HEK293 (cell line): ENCODE measurements at regions not wholly inside any gene's neighbourhood (a gene's known extent, or its start where the extent isn't known, plus 50 kb on each side); places are given as distances from the start of the nearest gene placed in this dataset.

ENCODE experiments used
- CTCF ChIA-PET: fragments of 350-600 bp; formaldehyde crosslinking; extraction: SDS; loops from one replicate; lab custom pipeline; 2021; ENCODE audit warnings: antibody characterized with exemption; lab: Yijun Ruan, JAX
- POLR2A ChIA-PET: fragments of 300-600 bp; formaldehyde crosslinking; extraction: SDS; loops from one replicate; lab custom pipeline; 2020; ENCODE audit warnings: antibody characterized with exemption, inconsistent platforms; lab: Yijun Ruan, JAX
- H3K27ac ChIP-seq: fragments of 200-500 bp; sonication (Bioruptor generic); 2 replicates; pipeline ENCODE4 v1.5.1; 2014; ENCODE audit warnings: low read depth, low read length, control low read depth, inconsistent platforms; ENCODE audit errors: extremely low read depth
- H3K36me3 ChIP-seq, 2 experiments: fragments of 200-500 bp in 1 of 2; sonication (Bioruptor generic) in 1 of 2; 1 replicate in 1 of 2; 2 replicates in 1 of 2; pipeline ENCODE4 v1.5.1; 2014 to 2017; ENCODE audit warnings: inconsistent platforms in 2 of 2, low read length in 2 of 2; ENCODE audit not compliant: control insufficient read depth in 2 of 2, insufficient read depth in 1 of 2
- H3K4me1 ChIP-seq: fragments of 200-500 bp; sonication (Bioruptor generic); 2 replicates; pipeline ENCODE4 v1.5.1; 2014; ENCODE audit warnings: mild to moderate bottlenecking, low read length, inconsistent platforms; ENCODE audit not compliant: control insufficient read depth, insufficient read depth
- H3K4me3 ChIP-seq: 2 replicates; pipeline ENCODE4 v1.5.1; 2011; ENCODE audit warnings: low read depth, mild to moderate bottlenecking, control low read depth, low read length, moderate library complexity
- H3K9me3 ChIP-seq: fragments of 200-500 bp; sonication (Bioruptor generic); 2 replicates; pipeline ENCODE4 v1.5.1; 2014; ENCODE audit warnings: low read depth, low read length, inconsistent platforms; ENCODE audit not compliant: control insufficient read depth, insufficient read depth
- HOXA7 ChIP-seq: sonication (generic); formaldehyde crosslinking; IDR thresholded peaks from 2 replicates; pipeline ENCODE4 v1.8.1; 2022; ENCODE audit warnings: missing genetic modification reagents, borderline replicate concordance
- KLF9 ChIP-seq: fragments of 450-650 bp; formaldehyde crosslinking; IDR thresholded peaks from 2 replicates; pipeline ENCODE4 v1.5.1; 2016; ENCODE audit warnings: missing biosample characterization, missing genetic modification characterization, low read depth
- MZF1 ChIP-seq: fragments of 450-650 bp; formaldehyde crosslinking; IDR thresholded peaks from 2 replicates; pipeline ENCODE4 v1.5.1; 2017; ENCODE audit warnings: missing biosample characterization, missing genetic modification characterization, borderline replicate concordance
- OSR2 ChIP-seq: fragments of 450-650 bp; formaldehyde crosslinking; IDR thresholded peaks from 2 replicates; pipeline ENCODE4 v1.5.1; 2016; ENCODE audit warnings: missing biosample characterization, missing genetic modification characterization
- PRDM4 ChIP-seq: fragments of 450-650 bp; formaldehyde crosslinking; IDR thresholded peaks from 2 replicates; pipeline ENCODE4 v1.5.1; 2017; ENCODE audit warnings: missing biosample characterization, missing genetic modification characterization
- SCRT2 ChIP-seq: fragments of 450-650 bp; formaldehyde crosslinking; IDR thresholded peaks from 2 replicates; pipeline ENCODE4 v1.5.1; 2016; ENCODE audit warnings: missing biosample characterization, missing genetic modification characterization
- YY2 ChIP-seq: fragments of 450-650 bp; formaldehyde crosslinking; IDR thresholded peaks from 2 replicates; pipeline ENCODE4 v1.5.1; 2016; ENCODE audit warnings: missing biosample characterization, missing genetic modification characterization
- ZBTB21 ChIP-seq: fragments of 450-650 bp; formaldehyde crosslinking; IDR thresholded peaks from 2 replicates; pipeline ENCODE4 v1.5.1; 2017; ENCODE audit warnings: missing biosample characterization, missing genetic modification characterization
- ZFP41 ChIP-seq: fragments of 450-650 bp; formaldehyde crosslinking; IDR thresholded peaks from 2 replicates; pipeline ENCODE4 v1.5.1; 2016; ENCODE audit warnings: missing biosample characterization, missing genetic modification characterization, borderline replicate concordance
- ZNF146 ChIP-seq: fragments of 450-650 bp; formaldehyde crosslinking; IDR thresholded peaks from 2 replicates; pipeline ENCODE4 v1.5.1; 2016; ENCODE audit warnings: missing biosample characterization, missing genetic modification characterization
- ZNF211 ChIP-seq: fragments of 450-650 bp; formaldehyde crosslinking; IDR thresholded peaks from 2 replicates; pipeline ENCODE4 v1.5.1; 2016; ENCODE audit warnings: low read depth, missing biosample characterization, missing genetic modification characterization
- ZNF239 ChIP-seq: fragments of 450-650 bp; formaldehyde crosslinking; IDR thresholded peaks from 2 replicates; pipeline ENCODE4 v1.5.1; 2016; ENCODE audit warnings: missing biosample characterization, missing genetic modification characterization
- ZNF488 ChIP-seq: fragments of 450-650 bp; formaldehyde crosslinking; IDR thresholded peaks from 2 replicates; pipeline ENCODE4 v1.5.1; 2016; ENCODE audit warnings: missing biosample characterization, missing genetic modification characterization
- ZNF510 ChIP-seq: fragments of 450-650 bp; formaldehyde crosslinking; IDR thresholded peaks from 2 replicates; pipeline ENCODE4 v1.5.1; 2018; ENCODE audit warnings: mild to moderate bottlenecking, missing genetic modification characterization, missing biosample characterization; ENCODE audit not compliant: insufficient replicate concordance
- ZNF514 ChIP-seq: fragments of 450-650 bp; formaldehyde crosslinking; IDR thresholded peaks from 2 replicates; pipeline ENCODE4 v1.5.1; 2016; ENCODE audit warnings: missing biosample characterization, missing genetic modification characterization
- ZNF626 ChIP-seq: fragments of 450-650 bp; sonication (Bioruptor Pico); formaldehyde crosslinking; IDR thresholded peaks from 2 replicates; pipeline ENCODE4 v1.5.1; 2018; ENCODE audit warnings: missing biosample characterization, missing genetic modification characterization, inconsistent platforms
- ZNF629 ChIP-seq: fragments of 450-650 bp; formaldehyde crosslinking; IDR thresholded peaks from 2 replicates; pipeline ENCODE4 v1.5.1; 2017; ENCODE audit warnings: missing biosample characterization, missing genetic modification characterization
- ZNF658 ChIP-seq: fragments of 450-650 bp; formaldehyde crosslinking; IDR thresholded peaks from 2 replicates; pipeline ENCODE4; 2016; ENCODE audit warnings: missing biosample characterization, missing genetic modification characterization
- ZNF677 ChIP-seq: fragments of 450-650 bp; IDR thresholded peaks from 2 replicates; pipeline ENCODE4 v1.5.0; 2018; ENCODE audit warnings: missing biosample characterization, mild to moderate bottlenecking, missing genetic modification characterization, moderate library complexity
- ZNF777 ChIP-seq: fragments of 450-650 bp; formaldehyde crosslinking; IDR thresholded peaks from 2 replicates; pipeline ENCODE4 v1.5.1; 2017; ENCODE audit warnings: missing biosample characterization, missing genetic modification characterization, borderline replicate concordance
- ZNF843 ChIP-seq: fragments of 450-650 bp; formaldehyde crosslinking; IDR thresholded peaks from 2 replicates; pipeline ENCODE4 v1.5.1; 2016; ENCODE audit warnings: missing biosample characterization, missing genetic modification characterization
- ZSCAN16 ChIP-seq: fragments of 450-650 bp; formaldehyde crosslinking; IDR thresholded peaks from 2 replicates; pipeline ENCODE4 v1.5.1; 2016; ENCODE audit warnings: missing biosample characterization, missing genetic modification characterization
- TF ChIP-seq, protein P1 (sequence below): fragments of 450-650 bp; formaldehyde crosslinking; IDR thresholded peaks from 2 replicates; pipeline ENCODE4 v1.5.1; 2016; ENCODE audit warnings: missing biosample characterization, missing genetic modification characterization
- TF ChIP-seq, protein P2 (sequence below): fragments of 450-650 bp; formaldehyde crosslinking; IDR thresholded peaks from 2 replicates; pipeline ENCODE4 v1.5.1; 2017; ENCODE audit warnings: missing biosample characterization, missing genetic modification characterization

- no peak for TF ChIP-seq ZNF658 (tag by site-specific recombination)
- no peak for TF ChIP-seq ZNF211 (tag by site-specific recombination)
- no peak for TF ChIP-seq ZFP41
- no peak for TF ChIP-seq ZNF146 (tag by site-specific recombination)
- no peak for TF ChIP-seq ZNF488 (tag by site-specific recombination)
- TF ChIP-seq ZNF777 (tag by site-specific recombination): no peak
- no peak for TF ChIP-seq MZF1 (tag by site-specific recombination)
- TF ChIP-seq ZNF843 (tag by site-specific recombination): no peak
- no peak for TF ChIP-seq HOXA7
- no peak for TF ChIP-seq ZNF239
- TF ChIP-seq, protein P1, sequence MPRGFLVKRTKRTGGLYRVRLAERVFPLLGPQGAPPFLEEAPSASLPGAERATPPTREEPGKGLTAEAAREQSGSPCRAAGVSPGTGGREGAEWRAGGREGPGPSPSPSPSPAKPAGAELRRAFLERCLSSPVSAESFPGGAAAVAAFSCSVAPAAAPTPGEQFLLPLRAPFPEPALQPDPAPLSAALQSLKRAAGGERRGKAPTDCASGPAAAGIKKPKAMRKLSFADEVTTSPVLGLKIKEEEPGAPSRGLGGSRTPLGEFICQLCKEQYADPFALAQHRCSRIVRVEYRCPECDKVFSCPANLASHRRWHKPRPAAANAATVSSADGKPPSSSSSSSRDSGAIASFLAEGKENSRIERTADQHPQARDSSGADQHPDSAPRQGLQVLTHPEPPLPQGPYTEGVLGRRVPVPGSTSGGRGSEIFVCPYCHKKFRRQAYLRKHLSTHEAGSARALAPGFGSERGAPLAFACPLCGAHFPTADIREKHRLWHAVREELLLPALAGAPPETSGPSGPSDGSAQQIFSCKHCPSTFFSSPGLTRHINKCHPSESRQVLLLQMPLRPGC (tag by site-specific recombination): no peak
- no peak for TF ChIP-seq ZNF677 (tag by site-specific recombination)
- no peak for TF ChIP-seq YY2 (tag by site-specific recombination)
- TF ChIP-seq ZNF510 (tag by site-specific recombination): no peak
- no peak for TF ChIP-seq ZNF514 (tag by site-specific recombination)
- no peak for TF ChIP-seq SCRT2
- TF ChIP-seq ZBTB21 (tag by site-specific recombination): no peak
- no peak for TF ChIP-seq PRDM4 (tag by site-specific recombination)
- TF ChIP-seq ZNF626 (tag by site-specific recombination): no peak
- TF ChIP-seq KLF9 (tag by site-specific recombination): no peak
- CTCF ChIA-PET: no interaction called here
- Histone ChIP-seq H3K4me3 (no peak overlapping the region), H3K4me1 (peaks cover 3% of the 10 kb centered on the region), H3K36me3 (no peaks in the 10 kb centered on the region), H3K27ac (no peak overlapping the region), H3K9me3 (no peaks in the 10 kb centered on the region)
- POLR2A ChIA-PET: no interaction called here
Observed at GRCh38 chr6:144416773-144417172, 131.6 kb downstream of the UTRN start.

DNA sequence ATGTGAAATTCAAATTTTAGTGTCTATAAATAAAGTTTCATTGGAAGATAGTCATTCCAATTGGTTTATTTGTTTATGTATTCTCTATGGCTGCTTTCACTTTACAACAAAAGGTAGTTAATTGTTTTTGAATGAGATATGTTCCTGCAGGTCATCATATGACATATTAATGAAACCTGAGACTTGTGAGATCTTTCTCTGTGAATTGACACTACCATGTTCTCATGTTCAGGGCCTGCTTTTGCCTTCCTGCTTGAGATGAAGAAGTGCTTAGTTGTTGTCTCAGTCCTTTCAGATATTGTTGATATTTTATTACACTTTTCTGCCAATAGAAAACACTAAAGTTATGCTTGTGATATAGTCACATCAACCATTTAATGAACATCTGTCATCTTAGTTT is 132.5 kb downstream of the UTRN start:
- POLR2A ChIA-PET: no interaction called here
- Histone ChIP-seq H3K4me1 (peaks cover 4% of the 10 kb centered on the region), H3K36me3 (no peaks in the 10 kb centered on the region), H3K9me3 (no peaks in the 10 kb centered on the region), H3K4me3 (no peak overlapping the region)
- 0 out of 2 replicates have a peak, but pooled peaks have one; percentile 14 for TF ChIP-seq ZNF629
- TF ChIP-seq ZNF146 (tag by site-specific recombination): no peak
- no peak for TF ChIP-seq ZSCAN16 (tag by site-specific recombination)
- TF ChIP-seq, protein P2, sequence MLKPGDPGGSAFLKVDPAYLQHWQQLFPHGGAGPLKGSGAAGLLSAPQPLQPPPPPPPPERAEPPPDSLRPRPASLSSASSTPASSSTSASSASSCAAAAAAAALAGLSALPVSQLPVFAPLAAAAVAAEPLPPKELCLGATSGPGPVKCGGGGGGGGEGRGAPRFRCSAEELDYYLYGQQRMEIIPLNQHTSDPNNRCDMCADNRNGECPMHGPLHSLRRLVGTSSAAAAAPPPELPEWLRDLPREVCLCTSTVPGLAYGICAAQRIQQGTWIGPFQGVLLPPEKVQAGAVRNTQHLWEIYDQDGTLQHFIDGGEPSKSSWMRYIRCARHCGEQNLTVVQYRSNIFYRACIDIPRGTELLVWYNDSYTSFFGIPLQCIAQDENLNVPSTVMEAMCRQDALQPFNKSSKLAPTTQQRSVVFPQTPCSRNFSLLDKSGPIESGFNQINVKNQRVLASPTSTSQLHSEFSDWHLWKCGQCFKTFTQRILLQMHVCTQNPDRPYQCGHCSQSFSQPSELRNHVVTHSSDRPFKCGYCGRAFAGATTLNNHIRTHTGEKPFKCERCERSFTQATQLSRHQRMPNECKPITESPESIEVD (tag by site-specific recombination): peak; percentile 32
- peak; percentile 46; the same call in 1 of the 2 replicates for TF ChIP-seq OSR2
- TF ChIP-seq, all 188 proteins: peak for 3
- no peak overlapping the region for H3K27ac ChIP-seq
- CTCF ChIA-PET: no interaction called here
